Skeletal muscle satellite cell (primary cell): ENCODE measurements at regions not wholly inside any gene's neighbourhood (a gene's known extent, or its start where the extent isn't known, plus 50 kb on each side); places are given as distances from the start of the nearest gene placed in this dataset.

Source experiments
- H3K27me3 ChIP-seq: 2 replicates; pipeline ENCODE4 v1.7.0; 2013; ENCODE audit warnings: low read length; ENCODE audit not compliant: control insufficient read depth, insufficient read depth
- H3K36me3 ChIP-seq: 2 replicates; pipeline ENCODE4 v1.7.0; 2013; ENCODE audit warnings: mild to moderate bottlenecking, control low read depth, low read length; ENCODE audit not compliant: insufficient read depth
- H3K4me1 ChIP-seq: 2 replicates; pipeline ENCODE4 v1.7.0; 2013; ENCODE audit warnings: low read length; ENCODE audit not compliant: control insufficient read depth, insufficient read depth
- H3K4me2 ChIP-seq: 2 replicates; pipeline ENCODE4 v1.7.0; 2013; ENCODE audit warnings: mild to moderate bottlenecking, low read length
- H3K4me3 ChIP-seq: 2 replicates; pipeline ENCODE4 v1.7.0; 2013; ENCODE audit warnings: low read length
- H3K9ac ChIP-seq: 2 replicates; pipeline ENCODE4 v1.7.0; 2013; ENCODE audit warnings: mild to moderate bottlenecking, low read depth, low read length, moderate library complexity
- H3K9me3 ChIP-seq: replicated peaks from 2 replicates; pipeline ENCODE4 v1.7.0; 2013; ENCODE audit warnings: mild to moderate bottlenecking, control low read depth, low read length

DNA sequence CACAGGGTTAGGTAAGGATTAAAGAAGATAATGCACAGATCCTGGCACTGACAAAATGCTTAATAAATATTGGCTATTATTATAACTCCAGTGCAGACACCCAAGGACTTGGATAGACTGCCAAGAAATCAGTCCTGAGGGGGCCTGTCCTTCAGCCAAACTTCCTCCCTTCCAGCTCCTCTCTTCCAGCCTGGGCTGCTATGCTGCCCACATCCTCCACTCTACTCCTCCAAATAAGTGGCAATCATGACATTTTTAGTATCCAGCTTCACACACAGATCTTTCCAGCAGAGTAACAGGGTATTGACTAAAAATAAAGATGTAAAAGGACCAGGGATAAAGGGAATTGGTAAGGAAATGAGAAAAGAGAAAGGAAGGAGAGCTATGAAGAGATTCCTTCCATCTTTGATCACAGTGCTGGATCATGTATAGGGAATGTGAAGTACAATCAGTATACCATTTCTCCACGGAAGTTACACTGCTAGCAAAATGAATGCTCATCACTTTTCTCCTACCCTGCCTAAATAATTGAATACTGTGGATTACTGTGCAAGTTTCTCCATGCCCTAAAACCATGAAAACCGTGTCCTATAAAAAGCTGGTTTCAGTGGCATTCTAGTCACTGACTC lies 136.0 kb upstream of the OSMR start:
- Histone ChIP-seq H3K27me3 (peaks cover 23% of the 10 kb centered on the region), H3K36me3 (no peaks in the 10 kb centered on the region), H3K9ac (no peak overlapping the region), H3K4me3 (no peak overlapping the region), H3K9me3 (no peaks in the 10 kb centered on the region), H3K4me2 (no peak overlapping the region), H3K4me1 (no peaks in the 10 kb centered on the region)

DNA sequence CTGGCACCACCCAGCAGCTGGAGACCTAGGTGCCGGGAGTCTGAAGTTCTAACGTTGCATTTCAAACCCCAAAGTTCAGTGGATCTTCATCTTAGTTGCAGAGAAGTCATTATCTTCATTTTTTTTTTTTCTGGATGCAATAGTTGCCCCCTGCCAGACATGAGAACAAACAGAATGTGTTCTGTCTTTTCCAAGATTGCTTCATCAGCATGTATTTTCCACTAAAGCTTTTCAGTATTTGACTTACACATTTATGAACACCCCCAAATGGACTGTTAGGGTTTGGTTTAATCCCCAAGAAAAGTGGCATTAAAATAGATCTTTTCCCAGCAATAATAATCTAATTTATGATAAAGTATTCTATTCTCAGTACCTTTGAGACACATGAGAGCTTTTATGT lies 135.2 kb upstream of the OSMR start:
- no peaks in the 10 kb centered on the region for H3K36me3 ChIP-seq
- H3K4me1 ChIP-seq: no peaks in the 10 kb centered on the region
- no peak overlapping the region for H3K9ac ChIP-seq
- H3K4me2 ChIP-seq: no peak overlapping the region
- no peaks in the 10 kb centered on the region for H3K9me3 ChIP-seq
- H3K4me3 ChIP-seq: no peak overlapping the region
- H3K27me3 ChIP-seq: peaks cover 23% of the 10 kb centered on the region

DNA sequence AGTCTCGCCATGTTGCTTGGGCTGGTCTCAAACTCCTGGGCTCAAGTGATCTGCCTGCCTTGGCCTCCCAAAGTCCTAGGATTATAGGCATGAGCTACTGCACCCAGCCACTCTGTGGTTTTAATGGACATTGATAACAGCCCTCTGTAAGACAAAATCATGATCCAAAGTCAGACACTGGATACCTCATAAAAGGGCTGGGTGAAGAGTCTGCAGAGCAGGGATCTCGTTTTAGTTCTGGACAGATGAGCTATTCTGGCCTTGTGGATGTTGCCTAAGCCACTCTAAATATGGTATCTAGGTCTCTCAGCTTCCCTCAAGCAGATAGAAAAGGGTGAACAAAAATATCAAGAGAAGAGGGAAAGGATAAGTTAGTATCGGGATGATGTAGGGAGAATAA lies 133.4 kb upstream of the OSMR start:
- Histone ChIP-seq H3K4me3 (no peak overlapping the region), H3K4me1 (no peaks in the 10 kb centered on the region), H3K4me2 (no peak overlapping the region), H3K27me3 (peaks cover 23% of the 10 kb centered on the region), H3K9me3 (no peaks in the 10 kb centered on the region), H3K9ac (no peak overlapping the region), H3K36me3 (no peaks in the 10 kb centered on the region)

DNA sequence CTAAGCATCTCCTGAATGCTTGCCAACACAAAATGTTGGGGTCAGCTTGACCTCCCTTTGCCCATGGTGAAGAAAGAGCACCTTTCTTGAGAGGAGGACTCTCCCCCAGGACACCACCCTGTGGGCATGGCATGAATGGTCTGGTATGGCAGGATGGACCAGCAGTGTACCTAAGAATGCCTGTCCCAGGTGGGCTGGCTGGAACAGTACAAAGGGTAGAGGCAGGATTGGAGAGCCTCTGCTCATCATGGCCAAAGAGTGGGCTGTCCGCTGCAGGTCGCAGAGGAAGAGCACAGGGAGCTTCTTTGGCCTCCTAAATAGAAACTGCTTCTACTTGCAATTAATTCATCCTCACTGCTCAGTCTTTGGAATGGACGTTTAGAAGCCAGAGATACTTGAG lies 131.6 kb upstream of the OSMR start:
- H3K4me1 ChIP-seq: peaks cover 4% of the 10 kb centered on the region
- no peaks in the 10 kb centered on the region for H3K9me3 ChIP-seq
- H3K4me2 ChIP-seq: no peak overlapping the region
- H3K4me3 ChIP-seq: no peak overlapping the region
- no peaks in the 10 kb centered on the region for H3K36me3 ChIP-seq
- H3K27me3 ChIP-seq: peaks cover 14% of the 10 kb centered on the region
- no peak overlapping the region for H3K9ac ChIP-seq

DNA sequence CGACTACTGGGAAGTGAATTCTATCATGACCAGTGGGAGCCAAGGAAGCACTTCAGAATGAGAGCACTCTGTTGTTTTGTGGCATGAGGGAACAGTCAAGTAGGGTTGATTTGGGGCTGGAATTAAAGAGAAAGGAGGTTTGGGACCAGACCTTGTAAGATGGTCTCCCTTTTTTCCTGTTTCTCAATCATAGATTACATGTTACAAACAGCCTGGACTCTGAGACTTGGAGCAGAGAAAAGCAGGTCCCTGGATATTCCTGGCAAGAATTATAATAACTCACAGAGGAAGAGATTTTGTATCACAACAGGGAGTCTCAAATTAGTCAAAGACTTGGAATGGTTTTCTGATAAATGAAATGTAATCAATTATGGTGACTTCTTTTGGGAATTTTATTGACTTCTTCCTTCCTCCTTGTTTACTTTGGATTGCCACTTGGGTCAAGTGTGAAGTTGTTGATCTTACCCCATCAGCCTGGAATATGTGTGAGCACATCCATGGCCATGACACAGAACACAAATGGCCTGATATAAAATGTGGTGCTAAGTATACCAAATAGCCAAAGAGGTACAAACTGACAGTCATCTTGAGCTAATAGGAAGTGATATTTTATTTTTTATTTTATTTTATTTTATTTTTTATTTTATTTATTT lies 131.0 kb upstream of the OSMR start:
- Histone ChIP-seq H3K4me1 (peaks cover 10% of the 10 kb centered on the region), H3K9me3 (no peaks in the 10 kb centered on the region), H3K9ac (no peak overlapping the region), H3K27me3 (peaks cover 14% of the 10 kb centered on the region), H3K4me3 (no peak overlapping the region), H3K4me2 (no peak overlapping the region), H3K36me3 (no peaks in the 10 kb centered on the region)

DNA sequence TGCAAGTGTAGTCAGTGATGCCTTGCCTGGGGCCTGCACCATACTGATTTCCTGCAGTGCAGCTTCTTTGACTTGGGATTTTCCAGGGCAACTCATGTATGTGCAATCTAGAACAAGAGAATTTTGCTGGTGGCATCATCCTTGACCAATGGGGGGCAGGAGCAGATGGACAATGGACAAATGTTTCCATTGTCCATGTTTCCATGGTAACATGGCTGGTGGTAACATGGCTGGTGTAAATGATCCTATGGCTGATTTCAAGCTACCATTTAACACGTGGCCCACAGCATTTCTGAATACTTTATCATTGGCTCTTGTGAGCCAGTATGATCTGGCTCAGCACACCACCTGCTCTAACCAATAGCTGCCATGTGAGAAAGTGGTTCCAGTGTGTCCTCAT lies 130.1 kb upstream of the OSMR start:
- no peak overlapping the region for H3K4me3 ChIP-seq
- no peaks in the 10 kb centered on the region for H3K36me3 ChIP-seq
- no peak overlapping the region for H3K4me2 ChIP-seq
- H3K9me3 ChIP-seq: no peaks in the 10 kb centered on the region
- H3K4me1 ChIP-seq: peaks cover 11% of the 10 kb centered on the region
- no peak overlapping the region for H3K9ac ChIP-seq
- peaks cover 14% of the 10 kb centered on the region for H3K27me3 ChIP-seq

DNA sequence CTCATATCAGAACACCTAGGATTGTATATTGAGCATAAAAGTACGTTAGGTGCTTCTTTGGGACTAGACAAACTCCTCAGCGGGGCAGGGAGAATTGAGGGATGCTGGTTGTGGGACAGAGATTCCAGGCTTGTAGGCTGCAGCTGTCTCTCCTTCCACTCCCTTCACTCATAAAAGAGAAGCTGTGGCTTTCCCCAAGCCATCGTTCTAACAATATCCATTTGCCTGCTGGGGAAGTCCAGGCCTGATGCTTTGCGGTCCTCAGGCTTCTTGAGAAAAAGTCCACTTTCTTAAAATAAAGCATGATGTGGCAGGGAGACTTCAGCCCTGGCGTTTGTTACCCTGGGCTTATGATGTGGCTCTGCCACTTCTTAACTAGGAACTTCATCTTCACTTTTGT lies 129.3 kb upstream of the OSMR start:
- H3K36me3 ChIP-seq: no peaks in the 10 kb centered on the region
- H3K27me3 ChIP-seq: peaks cover 14% of the 10 kb centered on the region
- H3K4me1 ChIP-seq: peaks cover 11% of the 10 kb centered on the region
- no peak overlapping the region for H3K4me2 ChIP-seq
- no peak overlapping the region for H3K4me3 ChIP-seq
- H3K9ac ChIP-seq: no peak overlapping the region
- H3K9me3 ChIP-seq: no peaks in the 10 kb centered on the region

DNA sequence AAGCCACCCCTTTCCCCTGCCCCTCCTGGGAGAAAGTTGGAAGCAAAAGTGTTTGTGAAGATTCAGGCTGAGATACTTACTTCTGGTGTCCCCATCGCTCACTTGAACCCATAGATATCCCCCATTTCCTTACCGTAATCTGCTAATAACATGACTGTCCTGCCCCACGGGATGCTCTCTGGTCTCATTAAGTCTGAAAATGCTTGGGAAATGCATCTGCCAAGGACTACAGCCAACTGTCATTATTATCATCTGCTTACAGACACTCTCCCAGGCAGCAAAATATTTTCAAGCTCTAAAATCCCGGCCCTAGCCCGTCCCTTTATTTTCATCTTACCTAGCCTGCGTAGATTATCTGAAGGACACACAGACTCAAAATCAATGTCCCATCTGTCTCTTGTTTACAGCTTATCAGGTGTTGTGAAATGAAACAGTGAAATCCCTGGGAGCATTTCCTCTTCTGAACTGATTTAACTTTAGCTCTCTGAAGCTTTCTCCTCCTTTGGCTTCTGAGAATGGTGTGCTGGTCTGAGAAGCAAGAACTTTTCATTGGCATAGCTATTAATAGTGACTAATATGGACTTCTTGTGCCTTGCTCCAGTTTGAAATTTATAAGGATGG lies 126.9 kb upstream of the OSMR start:
- no peak overlapping the region for H3K9ac ChIP-seq

DNA sequence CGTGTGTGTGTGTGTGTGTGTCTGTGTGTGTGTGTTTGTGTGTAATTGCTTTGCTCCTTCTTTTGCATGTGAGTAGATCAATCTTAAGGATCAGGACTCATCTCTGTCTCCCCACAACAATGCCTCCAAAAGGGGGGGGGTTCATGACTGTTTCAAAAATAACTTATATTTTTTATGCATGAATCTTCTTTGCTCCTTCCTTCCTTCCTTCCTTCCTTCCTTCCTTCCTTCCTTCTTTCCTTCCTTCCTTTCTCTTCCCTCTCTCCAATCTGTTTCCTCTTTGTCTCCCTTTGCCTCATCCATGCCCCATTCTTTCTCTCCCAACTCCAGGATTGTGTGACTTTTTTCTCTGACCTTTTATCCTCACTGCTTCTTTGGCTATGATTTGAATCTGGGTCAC lies 126.4 kb upstream of the OSMR start:
- H3K27me3 ChIP-seq: peaks cover 3% of the 10 kb centered on the region
- no peak overlapping the region for H3K9ac ChIP-seq
- no peak overlapping the region for H3K4me3 ChIP-seq
- H3K4me2 ChIP-seq: no peak overlapping the region
- H3K9me3 ChIP-seq: no peaks in the 10 kb centered on the region
- peaks cover 24% of the 10 kb centered on the region for H3K4me1 ChIP-seq
- no peaks in the 10 kb centered on the region for H3K36me3 ChIP-seq

More for the DNA sequence above, 126.9 kb upstream of the OSMR start:
- H3K27me3 ChIP-seq: peaks cover 6% of the 10 kb centered on the region
- H3K36me3 ChIP-seq: no peaks in the 10 kb centered on the region
- no peak overlapping the region for H3K4me2 ChIP-seq
- H3K4me3 ChIP-seq: no peak overlapping the region
- no peaks in the 10 kb centered on the region for H3K9me3 ChIP-seq
- peaks cover 19% of the 10 kb centered on the region for H3K4me1 ChIP-seq

DNA sequence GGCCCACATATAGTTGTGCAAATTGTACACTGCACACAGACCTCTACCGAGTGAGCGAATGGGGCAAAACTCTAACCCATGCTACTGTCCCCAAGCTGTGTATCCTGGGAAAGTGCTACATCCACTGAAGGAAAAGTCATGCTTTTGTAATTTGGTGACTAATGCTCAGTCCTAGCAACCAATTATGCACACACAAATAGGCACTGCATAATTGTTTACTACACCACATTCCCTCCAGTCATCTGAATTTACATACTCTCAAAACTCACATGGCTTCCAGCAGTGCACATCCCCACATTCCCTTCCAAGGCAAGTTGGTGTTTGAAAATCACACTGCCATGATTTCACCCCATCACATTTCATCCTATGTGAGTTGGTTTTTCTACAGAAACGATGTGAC lies 125.9 kb upstream of the OSMR start:
- H3K4me2 ChIP-seq: no peak overlapping the region
- no peak overlapping the region for H3K9ac ChIP-seq
- H3K4me1 ChIP-seq: peaks cover 30% of the 10 kb centered on the region
- H3K9me3 ChIP-seq: no peaks in the 10 kb centered on the region
- H3K36me3 ChIP-seq: no peaks in the 10 kb centered on the region
- no peaks in the 10 kb centered on the region for H3K27me3 ChIP-seq
- no peak overlapping the region for H3K4me3 ChIP-seq

DNA sequence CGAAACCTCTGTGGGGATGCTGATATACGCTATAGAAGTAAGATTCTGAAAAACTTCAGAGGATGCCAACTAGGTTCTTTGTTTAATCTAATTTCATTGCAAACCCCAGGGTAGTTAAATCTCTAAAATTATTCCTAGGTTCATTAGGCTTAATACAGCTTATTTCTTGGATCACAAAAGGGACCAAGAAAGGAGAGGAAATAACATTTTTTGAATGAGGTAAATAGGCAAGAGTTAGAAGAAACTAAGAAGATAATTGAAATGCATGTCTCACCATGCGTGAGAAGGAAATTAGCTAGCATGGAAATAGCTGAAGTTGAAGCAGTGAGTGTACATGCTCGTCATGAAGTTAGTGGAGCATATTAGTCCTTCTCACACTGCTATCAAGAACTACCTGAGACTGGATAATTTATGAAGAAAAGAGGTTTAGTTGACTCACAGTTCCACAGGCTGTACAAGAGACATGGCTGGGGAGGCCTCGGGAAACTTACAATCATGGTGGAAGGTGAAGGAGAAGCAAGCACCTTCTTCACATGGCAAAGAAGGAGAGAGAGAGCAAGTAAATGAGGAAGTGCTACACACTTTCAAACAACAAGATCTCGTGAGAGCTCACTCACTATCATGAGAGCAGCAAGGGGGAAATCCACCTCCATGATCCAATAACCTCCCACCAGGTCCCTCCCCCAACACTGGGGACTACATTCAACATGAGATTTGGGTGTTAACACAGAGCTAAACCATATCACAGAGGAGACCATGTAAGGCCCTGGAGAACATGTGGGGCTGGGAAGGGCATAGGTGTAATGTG lies 125.1 kb upstream of the OSMR start:
- Histone ChIP-seq H3K27me3 (no peaks in the 10 kb centered on the region), H3K4me1 (peaks cover 30% of the 10 kb centered on the region), H3K4me3 (no peak overlapping the region), H3K9me3 (no peaks in the 10 kb centered on the region), H3K36me3 (no peaks in the 10 kb centered on the region), H3K4me2 (no peak overlapping the region), H3K9ac (no peak overlapping the region)
